ENCODE measurements at regions not wholly inside any gene's neighbourhood (a gene's known extent, or its start where the extent isn't known, plus 50 kb on each side); places are given as distances from the start of the nearest gene placed in this dataset.

DNA sequence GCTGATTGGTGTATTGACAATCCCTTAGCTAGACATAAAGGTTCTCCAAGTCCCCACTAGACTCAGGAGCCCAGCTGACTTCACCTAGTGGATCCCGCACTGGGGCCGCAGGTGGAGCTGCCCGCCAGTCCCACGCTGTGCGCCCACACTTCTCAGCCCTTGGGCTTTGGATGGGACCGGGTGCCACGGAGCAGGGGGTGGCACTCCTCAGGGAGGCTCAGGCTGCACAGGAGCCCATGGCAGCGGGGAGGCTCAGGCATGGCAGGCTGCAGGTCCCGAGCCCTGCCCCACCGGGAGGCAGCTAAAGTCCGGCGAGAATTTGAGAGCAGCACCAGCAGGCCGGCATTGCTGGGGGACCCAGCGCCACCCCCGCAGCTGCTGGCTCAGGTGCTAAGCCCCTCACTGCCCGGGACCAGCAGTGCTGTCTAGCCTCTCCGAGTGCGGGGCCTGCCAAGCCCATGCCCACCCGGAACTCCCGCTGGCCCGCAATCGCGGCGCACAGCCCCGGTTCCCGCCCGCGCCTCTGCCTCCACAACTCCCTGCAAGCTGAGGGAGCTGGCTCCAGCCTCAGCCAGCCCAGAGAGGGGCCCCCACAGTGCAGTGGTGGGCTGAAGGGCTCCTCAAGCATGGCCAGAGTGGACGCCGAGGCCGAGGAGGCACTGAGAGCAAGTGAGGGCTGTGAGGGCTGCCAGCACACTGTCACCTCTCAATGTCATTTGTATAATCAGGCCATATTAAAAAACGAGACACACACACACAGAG lies 437.2 kb downstream of the CSNK1G3 start:
- H3K9me3 ChIP-seq (ENCODE audit: control insufficient read depth, insufficient read depth, low read depth, low read length), result no peaks in the 10 kb centered on the region
- no peak for DNase-seq (ENCODE audit: low read depth in 2 of 2)
- no peak for TF ChIP-seq EZH2 (IDR thresholded peaks at IDR 0.05; ENCODE audit: low read length, missing control alignments)
- no peak for TF ChIP-seq CTCF (conservative IDR thresholded peaks at IDR 0.05 in 1 of 2, IDR thresholded peaks at IDR 0.05 in 1 of 2; ENCODE audit: low read depth in 1 of 2, low read length in 2 of 2)
- H3K79me2 ChIP-seq (ENCODE audit: control insufficient read depth, insufficient read depth, low read length), result no peaks in the 10 kb centered on the region
- no peak overlapping the region for H3K4me2 ChIP-seq (ENCODE audit: extremely low read depth, insufficient read depth, low read length)
- H3K4me1 ChIP-seq (ENCODE audit: control insufficient read depth, extremely low read depth, insufficient read depth, low read length), result peaks cover 5% of the 10 kb centered on the region
- H3K27me3 ChIP-seq (ENCODE audit: control insufficient read depth, insufficient read depth, low read length), result no peaks in the 10 kb centered on the region
- H2AFZ ChIP-seq (ENCODE audit: low read length), result no peak overlapping the region
- no peak overlapping the region for H3K27ac ChIP-seq (ENCODE audit: insufficient read depth, low read length)
- no peak overlapping the region for H3K9ac ChIP-seq (ENCODE audit: insufficient read depth, low read length)
- H3K36me3 ChIP-seq (ENCODE audit: control insufficient read depth, insufficient read depth, low read length), result no peaks in the 10 kb centered on the region
- H4K20me1 ChIP-seq (ENCODE audit: control insufficient read depth, extremely low read depth, insufficient read depth, low read length), result no peaks in the 10 kb centered on the region
- no peak overlapping the region for H3K4me3 ChIP-seq (replicated peaks in 1 of 4; ENCODE audit: control extremely low read depth in 1 of 4, insufficient read depth in 1 of 4, low read depth in 3 of 4, low read length in 4 of 4)

DNA sequence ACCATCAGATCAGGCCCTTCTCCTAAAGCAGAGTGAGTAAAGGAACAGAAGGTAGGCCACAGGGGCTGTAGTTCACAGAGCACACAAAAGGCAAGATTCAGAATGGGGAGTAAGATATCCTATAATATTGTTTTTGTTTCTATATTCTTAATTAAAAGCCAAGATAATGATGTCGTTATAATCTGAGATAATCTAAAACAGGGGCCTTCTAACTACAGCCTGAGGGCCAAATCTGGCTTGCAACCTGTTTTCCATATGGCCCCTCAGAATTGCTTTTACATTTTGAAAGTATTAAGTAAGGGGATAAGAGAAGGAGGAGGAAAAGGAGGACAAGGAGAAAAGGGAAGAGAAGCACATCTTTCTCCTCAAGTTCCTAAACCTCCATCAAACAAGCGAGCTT lies 435.8 kb downstream of the CSNK1G3 start:
- H3K4me3 ChIP-seq (replicated peaks in 1 of 4; ENCODE audit: control extremely low read depth in 1 of 4, insufficient read depth in 1 of 4, low read depth in 3 of 4, low read length in 4 of 4), result no peak overlapping the region
- no peak overlapping the region for H3K9ac ChIP-seq (ENCODE audit: insufficient read depth, low read length)
- TF ChIP-seq EZH2 (IDR thresholded peaks at IDR 0.05; ENCODE audit: low read length, missing control alignments), result no peak
- TF ChIP-seq CTCF (conservative IDR thresholded peaks at IDR 0.05 in 1 of 2, IDR thresholded peaks at IDR 0.05 in 1 of 2; ENCODE audit: low read depth in 1 of 2, low read length in 2 of 2), result no peak
- no peaks in the 10 kb centered on the region for H3K27me3 ChIP-seq (ENCODE audit: control insufficient read depth, insufficient read depth, low read length)
- no peak for DNase-seq (ENCODE audit: low read depth in 2 of 2)
- no peak overlapping the region for H3K27ac ChIP-seq (ENCODE audit: insufficient read depth, low read length)
- no peaks in the 10 kb centered on the region for H3K36me3 ChIP-seq (ENCODE audit: control insufficient read depth, insufficient read depth, low read length)
- no peaks in the 10 kb centered on the region for H4K20me1 ChIP-seq (ENCODE audit: control insufficient read depth, extremely low read depth, insufficient read depth, low read length)
- H3K9me3 ChIP-seq (ENCODE audit: control insufficient read depth, insufficient read depth, low read depth, low read length), result no peaks in the 10 kb centered on the region
- H2AFZ ChIP-seq (ENCODE audit: low read length), result no peak overlapping the region
- H3K4me2 ChIP-seq (ENCODE audit: extremely low read depth, insufficient read depth, low read length), result no peak overlapping the region
- H3K4me1 ChIP-seq (ENCODE audit: control insufficient read depth, extremely low read depth, insufficient read depth, low read length), result peaks cover 5% of the 10 kb centered on the region
- H3K79me2 ChIP-seq (ENCODE audit: control insufficient read depth, insufficient read depth, low read length), result no peaks in the 10 kb centered on the region

DNA sequence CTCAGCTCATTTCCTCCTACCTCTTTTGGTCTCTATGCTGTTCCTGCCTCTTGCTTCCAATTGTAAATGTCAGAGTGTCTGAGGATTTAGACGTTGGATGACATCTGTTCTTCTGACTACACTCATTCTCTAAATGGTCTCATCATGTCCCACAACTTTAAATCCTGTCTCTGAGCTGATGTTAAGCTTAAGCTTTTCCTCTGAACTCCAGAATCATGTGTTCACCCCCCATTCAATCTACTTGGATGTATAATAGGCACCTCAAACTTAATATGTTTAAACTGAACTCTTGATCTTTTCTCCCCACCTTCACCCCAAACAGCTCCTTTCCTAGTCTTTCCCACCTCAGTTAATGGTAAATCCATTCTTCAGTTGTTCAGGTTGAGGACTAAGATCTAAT lies 433.6 kb downstream of the CSNK1G3 start:
- Histone ChIP-seq H4K20me1 (ENCODE audit: control insufficient read depth, extremely low read depth, insufficient read depth, low read length) (no peaks in the 10 kb centered on the region), H3K4me2 (ENCODE audit: extremely low read depth, insufficient read depth, low read length) (no peak overlapping the region), H3K4me3 (replicated peaks in 1 of 4; ENCODE audit: control extremely low read depth in 1 of 4, insufficient read depth in 1 of 4, low read depth in 3 of 4, low read length in 4 of 4) (no peak overlapping the region), H3K9me3 (ENCODE audit: control insufficient read depth, insufficient read depth, low read depth, low read length) (no peaks in the 10 kb centered on the region), H3K79me2 (ENCODE audit: control insufficient read depth, insufficient read depth, low read length) (no peaks in the 10 kb centered on the region), H3K27ac (ENCODE audit: insufficient read depth, low read length) (no peak overlapping the region), H3K4me1 (ENCODE audit: control insufficient read depth, extremely low read depth, insufficient read depth, low read length) (no peaks in the 10 kb centered on the region), H3K9ac (ENCODE audit: insufficient read depth, low read length) (no peak overlapping the region), H2AFZ (ENCODE audit: low read length) (no peak overlapping the region), H3K27me3 (ENCODE audit: control insufficient read depth, insufficient read depth, low read length) (no peaks in the 10 kb centered on the region), H3K36me3 (ENCODE audit: control insufficient read depth, insufficient read depth, low read length) (no peaks in the 10 kb centered on the region)
- no peak for TF ChIP-seq EZH2 (IDR thresholded peaks at IDR 0.05; ENCODE audit: low read length, missing control alignments)
- TF ChIP-seq CTCF (conservative IDR thresholded peaks at IDR 0.05 in 1 of 2, IDR thresholded peaks at IDR 0.05 in 1 of 2; ENCODE audit: low read depth in 1 of 2, low read length in 2 of 2), result no peak
- no peak for DNase-seq (ENCODE audit: low read depth in 2 of 2)

Measured in fibroblast of lung (primary cell).